Activated CD4-positive, alpha-beta T cell treated with anti-CD3 and anti-CD28 coated beads, Interleukin-2, amount 50 U/mL, for 4 hours (primary cell): ENCODE measurements at regions not wholly inside any gene's neighbourhood (a gene's known extent, or its start where the extent isn't known, plus 50 kb on each side); places are given as distances from the start of the nearest gene placed in this dataset.
"Not testable (repeated sequence)": the region's sequence is repeated elsewhere in the genome, so short reads cannot be mapped to it uniquely, and the experiment has no call there.

ENCODE experiments used
- DNase-seq, 2 experiments: peaks; one replicate each; pipeline ENCODE4 v3.0.0-alpha.2; 2020

- DNase-seq, result no peak
Measured at GRCh38 chr11:95432714-95433503, 201.9 kb upstream of the SESN3 start.

- DNase-seq, result no peak
Measured at GRCh38 chr11:95429376-95429907, 198.4 kb upstream of the SESN3 start.

GRCh38 chr11:95426823-95427462 lies 195.9 kb upstream of the SESN3 start:
- no peak for DNase-seq

GRCh38 chr11:95419915-95420314 lies 188.9 kb upstream of the SESN3 start:
- DNase-seq, result no peak

- no peak for DNase-seq
Measured at GRCh38 chr11:95418916-95419315, 187.9 kb upstream of the SESN3 start.

- DNase-seq, result no peak
Measured at GRCh38 chr11:95417832-95418231, 186.8 kb upstream of the SESN3 start.

- no peak for DNase-seq
Measured at GRCh38 chr11:95415837-95416304, 184.9 kb upstream of the SESN3 start.

GRCh38 chr11:95414217-95414616 lies 183.2 kb upstream of the SESN3 start:
- no peak for DNase-seq

GRCh38 chr11:95413761-95414160 lies 182.8 kb upstream of the SESN3 start:
- DNase-seq, result no peak

- DNase-seq, result no peak
Measured at GRCh38 chr11:95413021-95413420, 182.0 kb upstream of the SESN3 start.

- no peak for DNase-seq
Measured at GRCh38 chr11:95412074-95412473, 181.1 kb upstream of the SESN3 start.

- DNase-seq, result not testable (repeated sequence)
Measured at GRCh38 chr11:95410707-95411106, 179.7 kb upstream of the SESN3 start.

- no peak for DNase-seq
Measured at GRCh38 chr11:95406271-95406670, 175.3 kb upstream of the SESN3 start.

- no peak for DNase-seq
Measured at GRCh38 chr11:95404370-95404769, 173.4 kb upstream of the SESN3 start.

- DNase-seq, result no peak
Measured at GRCh38 chr11:95398437-95399112, 167.6 kb upstream of the SESN3 start.

- no peak for DNase-seq
Measured at GRCh38 chr11:95392644-95393043, 161.6 kb upstream of the SESN3 start.

- no peak for DNase-seq
Measured at GRCh38 chr11:95389427-95389826, 158.4 kb upstream of the SESN3 start.

- DNase-seq, result no peak
Measured at GRCh38 chr11:95388086-95388485, 157.1 kb upstream of the SESN3 start.

GRCh38 chr11:95387325-95387724 lies 156.3 kb upstream of the SESN3 start:
- DNase-seq, result no peak

GRCh38 chr11:95385577-95385976 lies 154.6 kb upstream of the SESN3 start:
- DNase-seq, result no peak

- DNase-seq, result no peak
Measured at GRCh38 chr11:95379479-95379878, 148.5 kb upstream of the SESN3 start.

- DNase-seq, result no peak
Measured at GRCh38 chr11:95378789-95379188, 147.8 kb upstream of the SESN3 start.

GRCh38 chr11:95378111-95378510 lies 147.1 kb upstream of the SESN3 start:
- DNase-seq, result no peak

- DNase-seq, result no peak
Measured at GRCh38 chr11:95375886-95376285, 144.9 kb upstream of the SESN3 start.
